Prostate gland (tissue), 2 donors: ENCODE measurements at regions not wholly inside any gene's neighbourhood (a gene's known extent, or its start where the extent isn't known, plus 50 kb on each side); places are given as distances from the start of the nearest gene placed in this dataset.

Experiments
- POLR2A ChIP-seq: fragments of 450-650 bp; IDR thresholded peaks from one replicate; pipeline ENCODE4 v1.6.1; 2016; ENCODE audit warnings: antibody characterized with exemption, mild to moderate bottlenecking
- POLR2AphosphoS5 ChIP-seq: sonication (generic); formaldehyde crosslinking; IDR thresholded peaks from one replicate; pipeline ENCODE4 v1.6.1; 2017; ENCODE audit warnings: antibody characterized with exemption
- TF ChIP-seq, protein P1 (sequence below), 4 experiments: fragments of 200-600 bp in 2 of 4; fragments of 450-650 bp in 2 of 4; sonication (generic) in 2 of 4; IDR thresholded peaks; 1 replicate in 3 of 4; 2 replicates in 1 of 4; pipeline ENCODE4 v1.5.1; 2016 to 2019; ENCODE audit warnings: antibody characterized with exemption in 4 of 4, mild to moderate bottlenecking in 2 of 4, moderate library complexity in 2 of 4

DNA sequence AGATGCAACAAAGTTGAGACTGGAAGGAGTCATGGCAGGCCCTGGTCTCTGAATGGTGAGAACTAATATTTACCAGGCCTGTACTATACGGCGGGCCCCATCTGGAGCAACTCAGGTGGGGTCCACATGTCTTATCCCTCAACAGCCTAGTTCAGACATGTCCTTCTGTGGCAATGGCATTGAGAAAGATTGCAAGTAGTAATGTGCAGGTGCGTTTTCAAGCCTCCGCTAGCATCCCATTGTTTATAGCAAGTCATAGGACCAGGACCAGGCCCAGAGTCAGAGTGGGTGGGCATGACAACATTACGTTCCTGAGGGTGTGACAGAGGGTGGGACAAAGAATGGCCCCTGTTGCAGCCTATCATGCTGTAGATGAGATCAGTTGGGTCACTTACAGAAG, 541.1 kb downstream of the EFNB2 start:
- TF ChIP-seq POLR2A = no peak
- TF ChIP-seq, protein P1, sequence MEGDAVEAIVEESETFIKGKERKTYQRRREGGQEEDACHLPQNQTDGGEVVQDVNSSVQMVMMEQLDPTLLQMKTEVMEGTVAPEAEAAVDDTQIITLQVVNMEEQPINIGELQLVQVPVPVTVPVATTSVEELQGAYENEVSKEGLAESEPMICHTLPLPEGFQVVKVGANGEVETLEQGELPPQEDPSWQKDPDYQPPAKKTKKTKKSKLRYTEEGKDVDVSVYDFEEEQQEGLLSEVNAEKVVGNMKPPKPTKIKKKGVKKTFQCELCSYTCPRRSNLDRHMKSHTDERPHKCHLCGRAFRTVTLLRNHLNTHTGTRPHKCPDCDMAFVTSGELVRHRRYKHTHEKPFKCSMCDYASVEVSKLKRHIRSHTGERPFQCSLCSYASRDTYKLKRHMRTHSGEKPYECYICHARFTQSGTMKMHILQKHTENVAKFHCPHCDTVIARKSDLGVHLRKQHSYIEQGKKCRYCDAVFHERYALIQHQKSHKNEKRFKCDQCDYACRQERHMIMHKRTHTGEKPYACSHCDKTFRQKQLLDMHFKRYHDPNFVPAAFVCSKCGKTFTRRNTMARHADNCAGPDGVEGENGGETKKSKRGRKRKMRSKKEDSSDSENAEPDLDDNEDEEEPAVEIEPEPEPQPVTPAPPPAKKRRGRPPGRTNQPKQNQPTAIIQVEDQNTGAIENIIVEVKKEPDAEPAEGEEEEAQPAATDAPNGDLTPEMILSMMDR (IDR thresholded peaks at IDR 0.05) = no peak
- no peak for TF ChIP-seq POLR2AphosphoS5
